ENCODE measurements at regions not wholly inside any gene's neighbourhood (a gene's known extent, or its start where the extent isn't known, plus 50 kb on each side); places are given as distances from the start of the nearest gene placed in this dataset.
"Not testable (repeated sequence)": the region's sequence is repeated elsewhere in the genome, so short reads cannot be mapped to it uniquely, and the experiment has no call there.

- DNase-seq: no peak
These were observed 50.7 kb upstream of the TNFSF4 start for GRCh38 chr1:173257805-173258204.

DNA sequence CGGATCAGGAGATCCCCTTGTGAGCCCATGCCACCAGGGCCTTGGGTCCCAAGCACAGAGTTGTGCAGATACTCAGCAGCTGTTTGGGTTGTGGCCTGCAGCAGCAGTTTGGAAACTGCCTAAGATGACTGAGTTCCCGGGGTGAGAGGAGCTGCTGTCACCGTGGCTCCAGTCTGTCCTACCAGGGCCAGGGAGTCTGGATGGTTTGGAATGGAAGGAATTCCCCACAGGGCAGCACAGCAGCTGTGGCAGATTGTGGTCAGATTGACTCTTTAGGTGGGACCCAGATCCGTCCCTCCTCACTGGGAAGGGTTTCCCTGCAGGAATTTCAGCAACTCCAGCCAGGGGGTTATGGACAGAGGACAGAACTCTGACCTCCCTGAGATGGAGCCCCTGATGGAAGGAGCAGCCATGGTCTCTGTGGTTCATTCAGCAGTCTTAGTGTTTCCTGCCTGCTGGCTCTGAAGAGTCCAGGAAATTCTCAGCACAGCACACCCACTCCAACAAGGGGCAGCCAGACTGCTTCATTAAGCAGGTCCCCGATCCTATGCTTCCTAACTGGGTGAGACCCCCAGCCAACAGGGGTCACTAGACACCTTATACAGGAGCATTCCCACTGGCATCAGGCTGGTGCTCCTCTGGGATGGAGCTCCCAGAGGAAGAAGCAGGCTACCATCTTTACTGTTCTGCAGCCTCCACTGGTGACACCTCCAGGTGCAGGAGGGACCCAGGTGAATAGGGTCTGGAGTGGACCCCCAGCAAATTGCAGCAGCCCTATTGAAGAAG lies 51.5 kb upstream of the TNFSF4 start:
- no peak for DNase-seq

GRCh38 chr1:173260329-173260728 lies 53.2 kb upstream of the TNFSF4 start:
- DNase-seq: not testable (repeated sequence)

- no peak for DNase-seq
These were observed 59.7 kb upstream of the TNFSF4 start for GRCh38 chr1:173266841-173267240.

GRCh38 chr1:173267453-173267945 lies 60.4 kb upstream of the TNFSF4 start:
- no peak for DNase-seq

GRCh38 chr1:173268261-173268660 lies 61.1 kb upstream of the TNFSF4 start:
- no peak for DNase-seq

DNA sequence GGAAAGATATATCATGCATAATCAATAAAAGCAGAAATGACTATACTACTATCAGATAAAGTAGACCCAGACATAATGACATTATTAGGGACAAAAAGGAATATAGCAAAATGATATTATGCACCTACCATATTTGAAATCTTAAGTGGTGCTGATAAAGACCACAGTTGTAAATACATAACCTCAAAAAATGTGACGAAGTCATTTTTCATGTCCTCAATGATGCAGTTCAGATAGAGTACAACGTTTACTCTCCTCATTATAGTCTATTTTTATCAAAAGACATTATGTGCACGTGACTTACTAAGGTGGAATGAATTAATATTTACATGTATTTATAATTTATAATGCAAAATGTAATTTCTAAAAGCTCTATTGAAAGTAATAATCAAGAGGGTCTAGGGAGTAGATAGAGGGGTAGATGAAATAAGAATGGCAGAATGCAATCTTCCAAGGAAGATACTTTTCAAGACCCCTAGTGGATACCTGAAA lies 61.7 kb upstream of the TNFSF4 start:
- no peak for DNase-seq

DNA sequence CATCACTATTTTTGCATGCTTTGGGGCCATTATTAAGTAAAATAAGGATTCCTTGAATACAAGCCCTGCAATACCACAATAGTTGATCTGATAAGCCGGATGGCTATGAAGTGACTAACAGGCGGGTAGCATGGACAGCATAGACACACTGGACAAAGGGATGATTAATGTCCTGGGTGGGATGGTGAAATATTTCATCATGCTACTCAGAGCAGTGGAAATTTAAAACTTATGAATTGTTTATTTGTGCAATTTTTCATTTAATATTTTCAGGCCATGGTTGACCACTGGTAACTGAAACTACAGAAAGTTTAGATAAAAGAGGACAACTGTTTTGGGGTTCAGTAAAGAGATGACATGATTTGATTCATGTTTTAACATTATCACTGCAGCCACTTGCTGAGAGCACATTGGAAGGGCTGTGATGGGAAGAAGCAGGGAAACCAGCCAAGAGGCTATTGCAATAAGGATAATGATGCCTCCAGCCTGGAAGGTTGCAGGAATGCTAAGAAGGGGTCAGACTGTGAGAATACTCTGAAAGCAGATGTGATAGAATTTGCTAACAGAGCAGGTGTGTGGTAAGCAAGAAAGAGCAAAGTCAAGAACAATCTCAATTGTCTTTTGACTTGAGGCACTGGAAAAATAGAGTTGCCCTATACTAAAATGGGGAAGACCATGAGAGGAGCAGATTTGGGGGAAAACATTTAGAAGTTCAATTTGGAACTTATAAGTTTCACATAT lies 62.5 kb upstream of the TNFSF4 start:
- DNase-seq: no peak

GRCh38 chr1:173270243-173270642 lies 63.1 kb upstream of the TNFSF4 start:
- DNase-seq: no peak

- not testable (repeated sequence) for DNase-seq
These were observed 63.9 kb upstream of the TNFSF4 start for GRCh38 chr1:173271021-173271420.

- DNase-seq: no peak
These were observed 68.4 kb upstream of the TNFSF4 start for GRCh38 chr1:173275496-173275895.

- DNase-seq: no peak
These were observed 70.0 kb upstream of the TNFSF4 start for GRCh38 chr1:173276922-173277800.

DNA sequence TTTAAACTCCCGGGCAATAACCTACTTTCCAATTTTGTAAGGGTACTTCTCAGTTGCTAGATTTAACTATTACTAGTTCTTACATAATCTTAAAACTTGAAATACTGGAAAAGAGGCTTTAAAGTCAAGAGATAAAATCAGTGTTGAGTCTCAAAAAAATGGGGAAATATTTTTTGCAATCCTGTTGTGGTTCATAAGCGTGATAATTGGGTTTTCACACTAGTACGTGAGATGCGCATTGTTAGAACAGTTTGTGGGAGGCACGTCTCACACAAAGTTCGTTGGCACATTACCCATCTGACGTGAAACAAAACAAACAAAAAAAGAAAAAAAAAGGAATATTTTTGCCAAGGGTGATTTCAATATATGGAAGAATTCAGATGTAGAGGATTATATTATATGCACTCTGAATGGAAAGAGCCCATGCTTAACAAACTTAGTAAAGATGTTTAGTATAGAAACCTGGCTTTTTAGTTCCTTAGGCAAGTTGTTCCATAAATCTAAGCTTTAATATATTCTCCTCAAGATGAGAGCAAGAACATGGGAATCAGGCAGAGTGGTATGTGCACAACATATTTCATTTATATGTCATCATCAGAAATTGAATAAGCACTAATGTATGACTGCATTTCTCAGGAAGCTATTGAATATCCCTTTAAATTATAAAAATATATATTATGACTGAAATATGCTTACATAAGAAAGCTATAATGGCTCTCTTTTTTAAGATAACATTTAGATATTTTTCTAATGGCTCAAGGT lies 73.9 kb upstream of the TNFSF4 start:
- no peak for DNase-seq

DNA sequence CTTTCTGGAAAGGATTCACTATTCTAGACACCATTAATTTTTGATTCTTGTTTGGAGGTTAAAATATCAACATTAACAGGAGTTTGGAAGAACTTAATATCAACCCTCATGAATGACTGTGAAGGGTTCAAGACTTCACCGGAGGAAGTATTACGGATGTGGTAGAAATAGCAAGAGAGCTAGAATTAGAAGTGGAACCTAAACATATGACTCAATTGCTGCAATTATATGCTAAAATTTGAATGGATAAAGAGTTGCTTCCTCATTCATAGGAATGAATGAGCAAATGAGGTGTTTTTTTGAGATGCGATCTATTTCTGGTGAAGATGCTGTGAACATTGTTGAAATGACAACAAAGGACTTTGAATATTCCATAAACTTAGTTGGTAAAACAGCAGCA lies 77.9 kb upstream of the TNFSF4 start:
- no peak for DNase-seq

DNA sequence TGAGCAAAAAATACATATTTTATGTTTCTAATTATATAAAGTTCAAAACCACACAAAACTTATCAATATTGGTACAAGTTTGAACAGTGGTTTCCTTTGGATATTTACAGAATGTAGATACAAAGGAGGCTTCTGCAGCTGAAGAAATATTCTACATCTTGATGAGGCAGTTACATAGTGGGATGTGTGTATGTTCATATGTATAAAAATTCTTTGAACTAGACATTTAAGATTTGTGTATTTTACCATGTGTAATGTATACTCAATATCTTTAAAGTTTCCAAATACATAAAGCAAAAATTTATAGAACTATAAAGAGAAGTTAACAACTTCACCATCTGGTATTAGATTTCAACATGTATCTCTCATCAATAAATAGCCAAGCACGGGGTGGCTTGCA lies 80.7 kb upstream of the TNFSF4 start:
- DNase-seq: no peak

- DNase-seq: no peak
These were observed 86.6 kb upstream of the TNFSF4 start for GRCh38 chr1:173293756-173294155.

DNA sequence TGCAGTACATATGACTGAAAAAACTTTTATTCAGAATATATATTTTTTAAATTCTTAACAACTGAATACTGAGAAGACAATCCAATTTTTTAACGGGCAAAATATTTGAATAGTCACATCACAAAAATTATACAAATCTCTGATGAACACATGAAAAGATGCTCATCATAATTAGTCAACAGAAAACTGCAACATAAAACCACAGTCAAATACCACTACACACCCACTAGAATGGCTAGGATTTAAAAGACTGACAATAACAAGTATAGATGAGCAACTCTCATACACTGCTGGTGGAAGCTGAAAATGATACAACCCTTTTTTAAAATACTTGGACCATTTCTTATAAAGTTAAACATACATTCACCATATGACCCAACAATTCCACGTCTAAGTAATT lies 87.7 kb upstream of the TNFSF4 start:
- no peak for DNase-seq

GRCh38 chr1:173295391-173295790 lies 88.3 kb upstream of the TNFSF4 start:
- no peak for DNase-seq

- no peak for DNase-seq
These were observed 88.9 kb upstream of the TNFSF4 start for GRCh38 chr1:173295995-173296394.

DNA sequence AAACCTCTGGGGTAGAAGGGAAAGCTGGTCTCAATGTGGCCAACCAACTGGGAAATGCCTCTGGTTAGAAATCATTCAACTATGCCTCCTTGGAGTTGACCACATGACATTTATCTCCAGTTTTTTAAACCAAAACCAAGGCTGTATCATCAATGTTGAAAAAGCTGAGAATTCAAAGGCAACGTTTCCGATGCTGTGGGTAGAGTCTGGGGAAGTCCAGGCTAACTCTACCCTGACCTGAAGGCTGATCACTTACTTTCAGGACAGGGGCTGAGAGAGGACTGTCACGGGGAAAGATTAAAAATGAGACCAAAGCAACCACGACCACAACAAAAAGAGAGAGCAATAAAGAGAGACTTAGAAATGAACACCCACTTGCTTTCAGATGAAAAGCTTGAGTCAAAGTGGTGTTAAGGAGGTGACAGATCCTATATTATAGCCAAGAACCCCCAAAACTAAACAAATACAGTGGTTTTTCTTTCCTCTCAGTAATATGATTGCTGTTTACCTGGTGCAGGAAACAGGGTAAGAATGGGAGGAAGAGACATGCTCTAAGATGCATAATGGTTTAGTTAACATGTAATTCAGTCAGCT lies 90.8 kb upstream of the TNFSF4 start:
- no peak for DNase-seq

- DNase-seq: no peak
These were observed 93.2 kb upstream of the TNFSF4 start for GRCh38 chr1:173300061-173301044.

Measured in NCI-H2171 (cell line).